ENCODE measurements at regions not wholly inside any gene's neighbourhood (a gene's known extent, or its start where the extent isn't known, plus 50 kb on each side); places are given as distances from the start of the nearest gene placed in this dataset.

DNA sequence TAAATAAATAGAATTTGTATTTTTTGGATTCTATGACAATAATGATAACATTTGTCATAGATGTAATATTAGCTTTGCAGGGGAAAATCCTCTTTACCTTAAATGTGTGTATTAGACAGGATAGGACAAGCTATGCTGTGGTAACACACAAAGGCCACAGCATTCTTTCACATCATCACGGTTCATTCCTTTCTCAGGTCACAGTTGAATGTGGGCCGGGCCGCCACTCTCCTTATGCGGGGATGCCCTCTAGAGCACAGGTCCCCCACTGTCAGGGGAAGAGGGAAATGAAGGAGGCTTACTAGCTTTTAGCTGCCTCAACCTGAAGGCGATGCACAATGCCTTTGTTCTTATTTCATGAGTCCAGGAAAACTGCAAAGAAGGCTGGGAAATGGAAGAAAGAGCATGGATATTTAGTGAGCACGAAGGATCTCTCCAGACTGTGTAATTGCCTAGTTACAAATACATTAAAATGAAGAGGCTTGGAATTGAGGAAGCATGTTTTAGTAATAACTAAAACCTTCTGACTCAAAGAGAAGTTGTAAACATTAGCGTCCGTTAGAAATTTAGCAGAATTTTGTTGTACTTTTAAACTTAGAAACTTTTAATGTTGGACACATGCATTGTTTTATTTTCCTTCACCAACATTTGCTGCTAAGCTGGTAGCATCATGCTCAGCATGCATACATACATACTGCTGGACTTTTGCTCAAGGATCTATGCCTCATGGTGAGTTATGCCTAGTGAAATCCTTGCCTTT, 248.9 kb upstream of the FOXQ1 start:
- no peak for DNase-seq (ENCODE audit: low read depth)

DNA sequence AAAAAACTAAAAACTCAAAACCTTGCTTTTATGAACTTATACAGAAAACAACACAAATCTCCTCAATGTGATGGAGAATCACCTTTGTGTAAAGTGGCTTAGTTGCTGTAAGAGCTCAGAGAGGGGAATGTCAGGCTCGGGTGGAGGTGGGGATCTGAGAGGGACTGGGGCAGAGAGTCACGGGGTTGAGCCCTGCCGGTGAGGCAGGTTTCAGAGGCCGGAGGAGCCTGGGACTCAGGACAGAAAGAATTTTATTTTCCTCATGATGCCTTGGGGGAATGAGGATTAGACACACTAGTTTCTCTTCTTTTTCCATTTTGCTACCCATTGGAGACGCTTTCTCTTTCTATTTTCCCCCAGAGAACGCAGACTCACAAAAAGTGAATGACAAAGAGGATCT, 252.3 kb upstream of the FOXQ1 start:
- DNase-seq (ENCODE audit: low read depth) = no peak

DNA sequence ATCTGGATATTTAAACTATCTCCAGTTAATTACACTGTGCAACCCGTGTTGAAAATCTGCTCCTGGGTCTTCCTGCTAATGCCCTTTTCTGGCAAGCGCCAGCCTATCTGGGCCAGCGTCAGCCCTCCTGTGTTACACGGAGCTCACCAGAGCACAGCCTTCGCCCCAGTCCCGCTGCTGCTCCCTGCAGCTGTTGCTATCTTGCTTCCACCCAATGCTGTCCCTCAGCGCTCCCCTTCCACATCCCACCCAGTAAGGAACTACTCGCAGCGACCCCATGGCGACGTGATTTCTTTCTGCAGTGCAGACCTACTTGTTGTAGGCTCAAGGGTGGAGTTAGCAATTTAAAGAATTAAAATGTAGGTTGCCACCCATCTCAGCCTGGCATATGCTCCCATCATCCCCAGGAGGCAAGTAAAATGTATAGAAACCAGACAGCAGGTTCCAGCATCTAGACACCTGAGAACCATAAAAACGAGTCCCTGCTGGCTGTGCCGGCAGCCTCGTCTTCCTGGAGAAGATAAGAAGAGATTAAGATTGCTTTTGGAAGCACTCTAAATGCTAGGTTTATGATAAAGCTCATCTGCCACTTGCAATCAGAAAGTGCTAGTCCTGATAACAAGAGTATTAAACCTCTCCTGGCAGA, 254.3 kb upstream of the FOXQ1 start:
- DNase-seq (ENCODE audit: low read depth) = no peak

DNA sequence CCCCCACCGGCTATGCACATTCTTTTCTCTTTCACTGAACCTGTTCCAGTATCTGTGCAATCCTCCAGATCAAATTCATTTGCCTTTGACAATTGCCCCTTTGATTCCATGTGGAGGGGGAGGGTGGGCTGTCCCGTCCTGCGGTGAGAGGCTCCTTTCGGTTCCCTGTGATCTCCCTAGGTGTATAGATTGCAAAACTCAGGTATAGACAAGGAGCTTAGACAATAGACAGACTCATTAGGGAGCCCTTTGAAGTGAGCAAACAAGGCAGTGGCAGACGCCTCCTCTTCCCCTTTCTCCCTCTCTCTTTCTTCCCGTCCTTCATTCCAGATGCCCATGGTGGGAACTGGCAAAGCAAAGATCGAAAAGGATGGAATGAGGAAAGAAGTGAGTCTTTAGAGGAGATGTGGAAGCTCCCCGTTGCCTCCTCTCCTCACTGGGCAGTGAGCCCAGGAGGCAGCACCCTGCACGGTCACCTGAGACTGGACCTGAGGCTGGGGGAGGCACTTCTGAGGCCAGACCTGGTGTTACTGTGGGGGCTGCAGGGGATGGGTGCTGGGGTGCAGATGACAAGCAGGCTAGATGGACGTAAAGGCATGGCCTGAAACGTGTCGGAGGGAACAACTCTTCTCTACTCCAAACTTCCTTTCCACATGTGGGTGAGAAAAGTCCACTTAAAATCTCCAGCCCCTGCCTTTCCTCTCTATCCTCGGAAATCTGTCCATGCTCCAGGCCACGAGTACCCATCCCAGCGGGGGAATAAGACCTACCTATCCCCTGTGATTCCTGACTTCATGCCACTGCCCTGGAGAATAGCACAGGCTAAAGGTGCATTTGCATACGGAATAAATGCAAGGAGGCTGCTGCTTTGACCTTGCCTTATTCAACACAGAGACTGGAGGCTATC, 256.6 kb upstream of the FOXQ1 start:
- no peak for DNase-seq (ENCODE audit: low read depth)

DNA sequence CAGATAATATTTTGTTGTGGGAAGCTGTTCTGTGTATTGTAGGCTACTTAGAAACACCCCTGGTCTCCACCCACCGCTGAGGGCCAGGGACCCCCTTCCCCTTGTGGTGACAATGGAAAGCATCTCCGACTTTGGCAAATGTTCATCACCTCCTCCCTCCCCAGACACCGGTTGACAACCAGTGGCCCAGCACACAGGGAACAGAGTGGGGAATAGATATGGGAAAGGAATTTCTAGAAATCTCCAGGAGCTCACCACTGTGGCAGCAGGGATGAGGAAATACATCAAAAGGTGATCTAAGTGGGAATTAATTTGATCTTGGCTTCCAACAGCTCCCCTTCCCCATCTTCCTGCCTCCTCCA, 257.3 kb upstream of the FOXQ1 start:
- no peak for DNase-seq (ENCODE audit: low read depth)

DNA sequence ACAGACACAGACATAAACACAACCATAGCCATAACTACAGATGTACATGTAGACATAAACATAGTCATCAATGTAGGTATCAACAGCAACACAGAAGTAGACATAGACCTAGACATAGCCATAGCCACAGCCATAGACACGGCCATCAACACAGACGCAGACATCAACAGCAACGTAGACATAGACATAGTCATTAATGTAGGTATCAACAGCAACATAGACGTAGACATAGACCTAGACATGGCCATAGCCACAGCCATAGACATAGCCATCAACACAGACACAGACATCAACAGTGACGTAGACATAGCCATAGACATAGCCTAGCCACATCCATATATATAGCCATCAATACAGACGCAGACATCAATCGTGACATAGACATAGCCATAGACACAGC, 258.3 kb upstream of the FOXQ1 start:
- no peak for DNase-seq (ENCODE audit: low read depth)

DNA sequence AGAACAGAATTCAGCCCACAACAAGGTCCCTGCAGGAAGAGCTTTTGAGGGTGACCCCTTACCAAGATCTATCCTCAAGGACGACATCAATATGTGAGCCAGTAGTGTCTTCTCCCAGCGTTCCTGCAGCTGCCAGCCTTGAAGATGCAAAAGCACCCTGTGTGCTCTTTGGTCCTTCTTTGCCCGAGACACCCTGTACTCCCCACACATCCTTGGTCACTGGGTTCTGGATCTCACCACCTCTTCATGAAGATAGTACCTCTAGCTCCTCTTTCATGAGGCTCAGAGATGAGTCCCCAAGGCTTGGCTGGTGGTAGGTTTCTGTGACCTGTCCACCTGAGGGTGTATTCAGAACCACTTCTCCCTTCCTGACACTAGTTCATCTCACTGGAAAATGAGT, 259.6 kb upstream of the FOXQ1 start:
- no peak for DNase-seq (ENCODE audit: low read depth)

DNA sequence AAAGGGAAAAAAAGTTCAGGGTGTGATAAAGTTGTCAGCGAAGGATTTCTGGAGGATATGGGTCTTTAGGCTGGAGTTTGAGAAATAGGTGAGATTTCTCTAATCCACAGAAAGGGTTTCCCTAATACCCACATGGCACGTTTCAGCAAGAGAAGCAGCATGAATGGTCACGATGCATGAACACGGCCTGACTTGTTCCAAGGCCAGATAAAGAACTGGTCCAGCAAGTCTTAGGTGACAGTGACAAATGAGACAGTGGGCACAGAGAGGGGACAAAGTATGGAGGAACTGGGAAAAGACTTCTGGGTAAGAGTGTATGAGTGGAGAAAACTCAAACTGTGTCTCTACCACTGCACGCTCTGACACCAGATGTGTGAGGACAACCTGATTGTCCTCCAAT, 262.0 kb upstream of the FOXQ1 start:
- no peak for DNase-seq (ENCODE audit: low read depth)

DNA sequence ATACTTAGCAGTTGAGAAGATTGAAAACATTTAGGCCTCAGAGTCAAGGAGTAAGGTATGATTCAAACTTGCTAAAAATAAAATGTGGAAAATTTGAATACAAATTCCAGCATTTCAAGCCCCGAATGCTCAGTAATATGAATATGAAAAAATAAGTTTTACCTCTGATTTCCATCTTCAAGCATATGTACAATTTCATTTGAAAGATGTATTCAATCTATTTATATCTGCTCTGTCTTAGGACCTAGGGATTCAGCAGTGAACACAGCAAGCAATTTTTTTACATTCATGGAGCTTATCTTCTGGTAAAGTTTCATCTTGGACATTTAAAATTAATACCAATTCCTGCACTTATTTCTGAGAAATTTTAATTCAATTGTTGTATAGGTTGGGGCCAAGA, 262.7 kb upstream of the FOXQ1 start:
- no peak for DNase-seq (ENCODE audit: low read depth)

DNA sequence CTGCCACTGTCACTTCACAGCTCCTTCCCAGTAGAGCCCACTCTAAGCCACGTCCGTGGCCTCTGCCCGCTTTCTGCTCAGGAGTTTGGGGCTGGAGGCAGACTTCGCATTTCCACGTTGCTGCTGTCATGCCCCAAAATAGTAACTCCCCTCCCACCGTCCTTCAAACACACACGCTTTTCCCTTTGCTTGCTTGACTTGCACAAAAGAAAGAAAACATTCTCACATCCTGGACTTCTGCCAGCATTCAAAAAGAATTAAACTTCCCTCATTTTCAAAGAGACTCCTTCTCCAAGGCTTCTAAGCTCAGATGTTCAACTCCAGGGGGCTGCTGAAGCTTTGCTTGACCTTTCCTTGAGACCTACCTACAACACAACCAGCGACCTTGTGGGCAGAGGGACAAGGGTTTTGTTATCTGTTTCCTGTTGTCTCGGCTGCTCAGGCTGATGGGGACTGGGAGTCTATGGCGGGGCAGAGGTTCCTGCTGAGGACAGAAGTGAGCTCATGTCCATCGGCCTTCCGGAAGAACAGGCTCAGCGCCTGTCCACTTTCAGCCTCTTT, 263.8 kb upstream of the FOXQ1 start:
- DNase-seq (ENCODE audit: low read depth) = no peak

DNA sequence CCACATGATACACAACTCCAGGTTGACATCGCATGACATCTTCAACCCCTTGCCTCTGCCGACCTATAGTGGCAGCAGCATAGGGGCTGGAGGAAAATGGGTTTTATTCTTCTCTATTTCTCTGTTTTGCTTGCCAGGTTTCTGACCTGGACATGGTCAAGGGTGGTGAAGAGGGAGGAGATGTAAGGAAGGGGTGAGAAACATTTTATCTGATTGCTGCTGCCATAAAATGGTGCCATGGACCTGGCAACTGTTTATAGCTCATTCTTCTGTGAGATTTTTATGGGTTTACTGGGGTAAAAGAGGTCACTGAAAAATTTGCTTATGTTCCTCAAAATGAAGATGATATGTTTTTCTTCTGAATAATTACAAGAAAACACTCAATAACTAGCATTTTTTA, 266.7 kb upstream of the FOXQ1 start:
- no peak for DNase-seq (ENCODE audit: low read depth)

DNA sequence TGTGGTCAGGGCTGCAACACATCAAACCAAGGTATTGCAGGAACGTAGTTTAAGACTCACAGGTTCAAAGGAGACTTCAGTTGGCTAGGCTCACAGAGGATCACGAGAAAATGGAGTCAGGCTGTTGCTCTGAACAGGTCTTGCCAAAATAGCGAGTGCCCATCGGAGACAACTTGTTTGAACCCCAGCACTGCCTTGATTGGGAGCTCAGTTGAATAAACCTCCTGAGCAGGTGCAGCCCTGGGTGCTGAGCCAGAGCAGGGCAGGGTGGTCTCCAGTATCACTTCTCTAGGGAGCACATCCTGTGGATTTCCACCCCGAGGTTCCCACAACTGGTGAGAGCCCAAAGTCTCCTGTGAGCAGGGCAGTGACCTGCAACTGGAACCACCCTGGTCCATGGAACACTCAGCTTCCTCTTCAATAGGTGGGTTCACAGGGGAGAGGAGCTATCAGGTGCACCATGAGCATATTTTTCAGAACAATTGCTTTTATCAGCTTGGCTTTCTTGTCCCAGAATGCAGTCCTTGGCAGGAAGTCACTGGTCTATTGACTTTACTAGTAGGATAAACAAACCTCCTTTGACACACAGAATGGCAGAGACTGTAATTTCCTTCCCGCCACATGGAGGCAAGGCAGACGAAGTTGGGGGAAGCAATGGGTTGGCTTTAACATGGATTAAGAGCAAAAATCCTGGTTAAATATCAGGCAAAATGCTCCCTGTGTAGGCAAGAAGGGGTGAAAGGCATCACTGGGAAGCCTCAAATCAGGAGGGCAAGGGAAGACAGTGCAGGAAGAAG, 267.7 kb upstream of the FOXQ1 start:
- DNase-seq (ENCODE audit: low read depth) = no peak

DNA sequence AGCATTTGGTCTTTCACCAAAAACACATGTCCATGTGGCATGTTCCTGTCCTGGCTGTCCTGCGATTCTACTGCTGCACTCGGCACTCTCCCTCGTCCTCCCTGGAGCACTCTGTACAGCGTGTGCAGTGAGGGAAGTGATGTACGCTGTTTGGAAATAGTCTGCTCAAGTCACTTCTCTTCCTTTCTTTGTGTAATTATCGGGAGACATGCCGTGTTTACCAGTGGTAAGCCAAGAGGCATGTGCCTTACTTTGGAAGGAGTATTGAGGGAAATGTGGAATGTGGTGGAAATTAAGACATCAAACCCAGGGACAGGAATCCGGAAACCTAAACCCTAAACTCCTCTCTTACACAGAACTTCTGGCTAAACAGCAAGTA, 268.5 kb upstream of the FOXQ1 start:
- no peak for DNase-seq (ENCODE audit: low read depth)

DNA sequence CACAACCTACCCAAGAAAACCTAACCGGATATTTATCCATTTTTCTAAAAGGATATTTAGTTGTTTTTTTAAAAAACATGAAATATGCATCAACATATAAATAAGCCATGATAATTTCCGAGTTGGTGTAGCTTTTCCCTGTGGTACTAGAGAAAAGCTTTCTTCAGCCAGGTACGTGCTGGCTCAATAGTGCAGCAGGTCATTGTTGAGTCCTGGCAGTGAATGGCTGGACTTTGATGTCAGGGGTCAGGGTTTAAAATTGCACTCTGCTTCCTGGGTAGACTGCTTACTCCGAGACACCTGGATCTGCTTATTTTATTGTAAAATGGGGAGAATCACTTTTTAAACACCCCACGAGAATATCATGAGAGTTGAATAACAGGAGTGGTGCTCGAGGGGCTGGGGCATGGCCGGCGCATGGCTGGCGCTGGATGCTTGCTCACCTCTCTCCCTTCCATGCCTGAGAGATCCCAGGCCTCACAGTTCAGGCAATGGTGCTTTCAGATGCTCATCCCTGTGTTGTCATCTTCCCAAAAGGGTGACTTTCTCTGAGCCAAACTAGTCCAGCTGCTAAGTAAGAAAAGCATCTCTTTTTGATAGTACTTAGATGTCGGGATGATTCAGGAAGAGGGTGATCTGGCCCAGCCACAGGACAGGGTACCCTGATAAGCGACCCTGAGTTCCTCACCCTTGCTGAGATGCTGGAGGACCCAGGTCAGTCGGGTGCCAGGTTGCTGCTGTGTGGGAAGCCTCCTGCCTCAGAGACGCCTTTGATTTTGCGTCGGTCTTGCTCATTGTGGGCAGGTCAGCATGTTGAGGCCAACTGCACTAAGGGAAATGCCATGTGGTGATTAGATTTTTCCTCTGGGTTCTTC, 269.1 kb upstream of the FOXQ1 start:
- DNase-seq (ENCODE audit: low read depth) = no peak

DNA sequence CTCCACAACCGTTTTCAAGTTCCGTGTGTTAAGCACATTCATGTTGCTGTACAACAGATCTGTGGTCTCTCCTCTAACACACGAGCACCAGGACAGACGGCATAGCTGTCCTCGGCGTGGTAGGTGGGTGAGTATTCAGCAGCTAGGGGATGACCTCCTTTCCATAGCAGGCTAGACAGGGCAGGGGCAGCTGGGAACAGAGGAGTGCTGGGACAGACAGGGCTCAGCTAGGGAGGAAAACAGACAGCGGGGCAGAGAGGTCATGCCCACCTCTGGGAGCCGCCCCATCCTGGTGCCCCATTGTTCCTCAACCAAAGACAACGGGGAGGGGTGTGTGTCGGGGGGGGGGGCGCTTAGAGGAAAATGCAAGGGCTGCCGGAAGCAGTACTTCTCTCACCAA, 271.5 kb upstream of the FOXQ1 start:
- no peak for DNase-seq (ENCODE audit: low read depth)

DNA sequence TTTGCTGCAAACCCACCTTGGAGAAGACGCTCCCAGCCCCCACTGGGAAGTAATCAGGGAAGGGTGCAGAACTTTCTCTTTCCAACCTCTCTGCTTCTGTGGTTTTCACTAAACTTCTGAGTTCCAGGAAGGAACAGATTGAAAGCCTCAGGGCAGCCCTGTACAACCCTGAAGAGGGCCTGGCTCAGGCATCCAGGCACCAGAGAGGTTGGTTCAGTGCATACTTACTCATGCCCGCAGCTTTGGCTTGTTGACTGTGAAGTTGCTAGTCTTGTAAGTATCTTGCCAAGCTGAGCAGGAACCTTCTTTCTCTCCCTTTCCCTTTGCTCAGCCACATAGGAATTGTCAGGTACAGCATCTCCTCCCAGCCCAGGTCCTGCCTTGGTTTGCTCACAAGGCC, 272.2 kb upstream of the FOXQ1 start:
- no peak for DNase-seq (ENCODE audit: low read depth)

DNA sequence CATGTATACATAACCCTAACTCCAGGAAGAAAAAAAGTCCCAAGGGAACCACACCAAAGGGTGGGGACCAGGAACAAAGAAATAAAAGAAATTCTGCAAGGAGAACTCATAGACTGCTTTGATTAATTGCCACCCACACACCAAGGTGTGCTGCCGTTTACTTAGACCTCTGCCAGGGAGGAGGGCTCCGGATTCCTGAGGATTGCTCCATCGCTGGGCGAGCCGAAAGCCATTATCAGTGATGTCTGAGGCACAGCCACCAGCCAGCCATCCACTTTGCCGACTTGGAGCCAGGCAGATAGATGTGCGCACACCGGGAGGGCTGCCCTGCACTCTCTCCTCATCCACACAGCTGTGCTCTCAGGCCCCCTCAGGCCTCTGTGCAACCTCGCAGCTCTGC, 272.7 kb upstream of the FOXQ1 start:
- DNase-seq (ENCODE audit: low read depth) = no peak

DNA sequence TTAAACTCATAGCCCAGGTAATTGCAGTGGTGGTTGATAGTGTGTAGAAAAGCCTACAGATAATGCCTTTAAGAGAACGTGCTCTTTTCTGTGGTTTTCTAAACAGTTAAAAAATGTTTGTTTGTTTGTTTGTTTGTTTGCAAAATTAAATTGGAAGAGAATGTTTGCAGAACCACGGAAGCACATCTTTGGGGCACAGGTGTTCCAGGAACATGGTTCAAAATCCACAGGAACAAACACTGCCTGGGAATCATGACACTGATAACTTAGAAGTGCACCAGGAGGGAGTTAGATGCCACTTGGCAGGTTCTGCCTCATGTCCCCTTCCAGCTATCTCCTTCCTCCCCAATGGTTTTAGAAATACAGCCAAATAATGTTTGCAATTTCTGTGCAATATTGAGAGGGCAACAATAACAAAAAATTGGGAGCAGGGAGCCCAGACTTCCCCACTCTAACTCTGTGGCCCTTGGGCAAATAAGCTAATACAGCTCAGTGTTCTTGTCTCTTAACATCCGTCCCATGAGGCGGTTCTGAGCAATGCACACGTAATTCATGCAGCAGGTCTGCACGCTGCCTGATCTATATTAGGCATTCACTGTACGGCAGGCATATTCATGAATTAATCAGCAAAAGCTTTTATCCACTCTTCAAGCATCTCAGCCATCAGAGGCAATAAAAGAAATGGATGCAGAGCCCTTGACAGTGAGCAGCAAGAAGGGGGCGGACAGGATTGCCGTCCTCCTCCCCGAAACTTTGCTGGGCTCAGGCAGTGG, 274.3 kb upstream of the FOXQ1 start:
- no peak for DNase-seq (ENCODE audit: low read depth)

DNA sequence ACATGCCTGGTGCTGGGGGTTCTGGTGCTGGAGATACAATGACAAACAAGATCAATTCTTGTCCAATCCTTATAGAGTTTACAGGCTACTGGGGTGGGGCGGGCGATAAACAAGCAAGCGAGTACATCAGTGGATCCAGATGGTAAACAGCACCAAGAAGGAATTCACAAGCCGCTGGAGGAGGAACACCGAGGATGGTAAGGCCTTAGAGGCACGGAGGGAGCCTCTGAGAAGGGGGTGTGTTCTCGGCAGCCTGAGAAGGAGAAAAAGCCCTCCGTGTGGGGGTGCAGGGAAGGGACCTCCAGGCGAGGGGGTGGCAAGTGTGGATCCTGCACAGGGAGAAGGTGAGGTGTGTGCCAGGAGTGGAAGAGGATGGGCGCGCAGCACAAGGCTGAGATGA, 276.5 kb upstream of the FOXQ1 start:
- DNase-seq (ENCODE audit: low read depth) = no peak

DNA sequence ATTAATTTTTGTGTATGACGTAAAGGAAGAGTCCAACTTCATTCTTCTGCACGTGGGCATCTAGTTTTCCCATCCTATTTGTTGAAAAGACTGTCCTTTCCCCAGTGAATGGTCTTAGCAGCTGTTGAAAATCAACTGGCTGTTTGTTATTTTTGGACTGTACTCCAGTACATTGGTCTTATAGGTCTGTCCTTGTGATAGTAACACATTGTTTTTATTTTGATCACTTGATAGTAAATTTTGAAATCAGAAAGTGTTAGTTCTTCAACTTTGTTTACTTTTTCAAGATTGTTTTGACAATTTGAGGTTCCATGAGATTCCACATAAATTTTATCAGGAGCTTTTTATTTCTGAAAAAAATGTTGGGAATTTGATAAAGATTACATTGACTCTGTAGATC, 280.2 kb upstream of the FOXQ1 start:
- no peak for DNase-seq (ENCODE audit: low read depth)
